ENCODE measurements at regions not wholly inside any gene's neighbourhood (a gene's known extent, or its start where the extent isn't known, plus 50 kb on each side); places are given as distances from the start of the nearest gene placed in this dataset.

DNA sequence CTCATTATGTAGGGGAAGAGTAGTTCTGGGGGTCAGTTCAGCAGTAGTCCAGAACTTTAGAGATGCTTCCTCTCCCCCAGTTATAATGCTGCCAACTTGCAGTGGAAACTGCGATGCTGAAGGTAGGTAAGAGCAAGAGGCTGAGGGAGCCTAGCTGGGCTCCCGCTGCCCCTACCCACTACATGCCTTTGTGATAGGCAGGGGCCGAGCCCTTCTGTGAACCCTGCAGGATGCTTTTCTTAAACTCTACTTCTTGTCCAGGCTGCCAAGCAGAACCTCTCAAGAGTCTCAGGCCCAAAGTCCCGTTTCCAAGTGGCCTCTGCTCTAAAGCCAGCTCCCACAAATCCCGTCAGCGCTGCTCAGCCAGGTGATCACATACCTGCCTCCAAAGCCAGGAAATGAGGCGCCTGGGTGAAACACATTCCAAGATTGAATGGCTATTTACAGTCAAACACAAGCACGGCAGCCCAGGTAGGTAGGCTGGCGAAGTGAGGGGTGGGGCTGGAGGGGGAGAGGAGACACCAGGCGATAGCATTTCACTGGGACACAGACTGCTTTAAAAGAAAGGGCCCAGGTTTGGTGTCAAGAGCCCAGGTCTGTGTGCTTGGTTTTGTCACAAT is 150.7 kb downstream of the CD24 start:
- TF ChIP-seq NRF1 (IDR thresholded peaks at IDR 0.05; ENCODE audit: low read depth, low read length) (no peak), MEF2A (IDR thresholded peaks at IDR 0.05; ENCODE audit: borderline replicate concordance, low read depth) (no peak), MXI1 (IDR thresholded peaks at IDR 0.05; ENCODE audit: low read depth, low read length) (no peak), PBX3 (IDR thresholded peaks at IDR 0.05) (no peak), YY1 (IDR thresholded peaks at IDR 0.05; ENCODE audit: low read depth) (no peak), GATA2 (CRISPR knock-in tag; IDR thresholded peaks at IDR 0.05) (no peak)
- TF ChIP-seq, protein P1, sequence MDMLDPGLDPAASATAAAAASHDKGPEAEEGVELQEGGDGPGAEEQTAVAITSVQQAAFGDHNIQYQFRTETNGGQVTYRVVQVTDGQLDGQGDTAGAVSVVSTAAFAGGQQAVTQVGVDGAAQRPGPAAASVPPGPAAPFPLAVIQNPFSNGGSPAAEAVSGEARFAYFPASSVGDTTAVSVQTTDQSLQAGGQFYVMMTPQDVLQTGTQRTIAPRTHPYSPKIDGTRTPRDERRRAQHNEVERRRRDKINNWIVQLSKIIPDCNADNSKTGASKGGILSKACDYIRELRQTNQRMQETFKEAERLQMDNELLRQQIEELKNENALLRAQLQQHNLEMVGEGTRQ (IDR thresholded peaks at IDR 0.05; ENCODE audit: borderline replicate concordance, low read depth, low read length): no peak
- TF ChIP-seq, protein P2, sequence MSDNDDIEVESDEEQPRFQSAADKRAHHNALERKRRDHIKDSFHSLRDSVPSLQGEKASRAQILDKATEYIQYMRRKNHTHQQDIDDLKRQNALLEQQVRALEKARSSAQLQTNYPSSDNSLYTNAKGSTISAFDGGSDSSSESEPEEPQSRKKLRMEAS (IDR thresholded peaks at IDR 0.05; ENCODE audit: low read depth): no peak
- no peak for DNase-seq
- Histone ChIP-seq H3K79me2 (ENCODE audit: insufficient read depth) (no peaks in the 10 kb centered on the region), H2AFZ (ENCODE audit: low read depth) (no peak overlapping the region), H3K9me3 (no peaks in the 10 kb centered on the region), H3K9me2 (no peaks in the 10 kb centered on the region), H3K27me3 (ENCODE audit: insufficient read depth) (no peaks in the 10 kb centered on the region), H3F3A (replicated peaks; ENCODE audit: insufficient read depth) (no peaks in the 10 kb centered on the region), H3K9ac (no peak overlapping the region), H3K4me1 (ENCODE audit: control insufficient read depth in 1 of 2, insufficient read depth in 2 of 2, low read depth in 1 of 2, low read length in 1 of 2) (peaks cover 0 to 4% of the 10 kb centered on the region in 2 experiments; a peak in 1 of 4 replicates), H4K20me1 (ENCODE audit: insufficient read depth) (no peaks in the 10 kb centered on the region), H3K27ac (ENCODE audit: low read depth in 2 of 2, low read length in 1 of 2) (no peak overlapping the region), H3K4me3 (ENCODE audit: low read depth in 2 of 2, low read length in 1 of 2) (no peak overlapping the region), H3K4me2 (no peak overlapping the region), H3K36me3 (replicated peaks in 1 of 2; ENCODE audit: control insufficient read depth in 1 of 2, insufficient read depth in 2 of 2, low read length in 1 of 2) (no peaks in the 10 kb centered on the region)
- ChIA-PET POLR2A (no interaction called here), CTCF (no interaction called here)
- WGBS (ENCODE audit: low lambda C conversion rate): 57% methylated on average over 10 of the region's 10 CpGs

GRCh38 chr6:106823058-106823457 is 151.5 kb downstream of the CD24 start:
- 25% methylated on average over 5 of the region's 5 CpGs for WGBS (ENCODE audit: low lambda C conversion rate)
- no peaks in the 10 kb centered on the region for H3K36me3 ChIP-seq (replicated peaks in 1 of 2; ENCODE audit: control insufficient read depth in 1 of 2, insufficient read depth in 2 of 2, low read length in 1 of 2)
- POLR2A ChIA-PET: interaction anchor here (0.7 kb wide), 1 partner anchor 312 kb away, joined by 3 read pairs; no protein-coding TSS in a partner anchor
- TF ChIP-seq, protein P3, sequence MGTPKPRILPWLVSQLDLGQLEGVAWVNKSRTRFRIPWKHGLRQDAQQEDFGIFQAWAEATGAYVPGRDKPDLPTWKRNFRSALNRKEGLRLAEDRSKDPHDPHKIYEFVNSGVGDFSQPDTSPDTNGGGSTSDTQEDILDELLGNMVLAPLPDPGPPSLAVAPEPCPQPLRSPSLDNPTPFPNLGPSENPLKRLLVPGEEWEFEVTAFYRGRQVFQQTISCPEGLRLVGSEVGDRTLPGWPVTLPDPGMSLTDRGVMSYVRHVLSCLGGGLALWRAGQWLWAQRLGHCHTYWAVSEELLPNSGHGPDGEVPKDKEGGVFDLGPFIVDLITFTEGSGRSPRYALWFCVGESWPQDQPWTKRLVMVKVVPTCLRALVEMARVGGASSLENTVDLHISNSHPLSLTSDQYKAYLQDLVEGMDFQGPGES (IDR thresholded peaks at IDR 0.05; ENCODE audit: low read depth, low read length): no peak
- no peak for TF ChIP-seq ZBTB33 (IDR thresholded peaks at IDR 0.05; ENCODE audit: borderline replicate concordance, low read depth)
- no peak for TF ChIP-seq EP300 (IDR thresholded peaks at IDR 0.05; ENCODE audit: borderline replicate concordance in 1 of 2, low read depth in 1 of 2, low read length in 1 of 2)
- no peak for TF ChIP-seq RFX5 (IDR thresholded peaks at IDR 0.05; ENCODE audit: low read length)
- no peak for TF ChIP-seq USF1 (IDR thresholded peaks at IDR 0.05; ENCODE audit: borderline replicate concordance, low read depth)
- TF ChIP-seq TCF12 (IDR thresholded peaks at IDR 0.05): no peak
- TF ChIP-seq, protein P4, sequence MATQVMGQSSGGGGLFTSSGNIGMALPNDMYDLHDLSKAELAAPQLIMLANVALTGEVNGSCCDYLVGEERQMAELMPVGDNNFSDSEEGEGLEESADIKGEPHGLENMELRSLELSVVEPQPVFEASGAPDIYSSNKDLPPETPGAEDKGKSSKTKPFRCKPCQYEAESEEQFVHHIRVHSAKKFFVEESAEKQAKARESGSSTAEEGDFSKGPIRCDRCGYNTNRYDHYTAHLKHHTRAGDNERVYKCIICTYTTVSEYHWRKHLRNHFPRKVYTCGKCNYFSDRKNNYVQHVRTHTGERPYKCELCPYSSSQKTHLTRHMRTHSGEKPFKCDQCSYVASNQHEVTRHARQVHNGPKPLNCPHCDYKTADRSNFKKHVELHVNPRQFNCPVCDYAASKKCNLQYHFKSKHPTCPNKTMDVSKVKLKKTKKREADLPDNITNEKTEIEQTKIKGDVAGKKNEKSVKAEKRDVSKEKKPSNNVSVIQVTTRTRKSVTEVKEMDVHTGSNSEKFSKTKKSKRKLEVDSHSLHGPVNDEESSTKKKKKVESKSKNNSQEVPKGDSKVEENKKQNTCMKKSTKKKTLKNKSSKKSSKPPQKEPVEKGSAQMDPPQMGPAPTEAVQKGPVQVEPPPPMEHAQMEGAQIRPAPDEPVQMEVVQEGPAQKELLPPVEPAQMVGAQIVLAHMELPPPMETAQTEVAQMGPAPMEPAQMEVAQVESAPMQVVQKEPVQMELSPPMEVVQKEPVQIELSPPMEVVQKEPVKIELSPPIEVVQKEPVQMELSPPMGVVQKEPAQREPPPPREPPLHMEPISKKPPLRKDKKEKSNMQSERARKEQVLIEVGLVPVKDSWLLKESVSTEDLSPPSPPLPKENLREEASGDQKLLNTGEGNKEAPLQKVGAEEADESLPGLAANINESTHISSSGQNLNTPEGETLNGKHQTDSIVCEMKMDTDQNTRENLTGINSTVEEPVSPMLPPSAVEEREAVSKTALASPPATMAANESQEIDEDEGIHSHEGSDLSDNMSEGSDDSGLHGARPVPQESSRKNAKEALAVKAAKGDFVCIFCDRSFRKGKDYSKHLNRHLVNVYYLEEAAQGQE (IDR thresholded peaks at IDR 0.05; ENCODE audit: low read depth, low read length): no peak
- no peak for TF ChIP-seq SMC3 (IDR thresholded peaks at IDR 0.05; ENCODE audit: low read depth, low read length)
- no peak for TF ChIP-seq YY1 (IDR thresholded peaks at IDR 0.05; ENCODE audit: low read depth)
- no peak for TF ChIP-seq NFIC (IDR thresholded peaks at IDR 0.05; ENCODE audit: borderline replicate concordance)
- TF ChIP-seq RAD21 (IDR thresholded peaks at IDR 0.05; ENCODE audit: low read length): no peak

More at GRCh38 chr6:106823058-106823457, 151.5 kb downstream of the CD24 start:
- no peak for DNase-seq
- no peak overlapping the region for H2AFZ ChIP-seq (ENCODE audit: low read depth)
- H3K27ac ChIP-seq (ENCODE audit: low read depth in 2 of 2, low read length in 1 of 2): no peak overlapping the region
- H3K27me3 ChIP-seq (ENCODE audit: insufficient read depth): no peaks in the 10 kb centered on the region
- no peaks in the 10 kb centered on the region for H3K9me2 ChIP-seq
- CTCF ChIA-PET: no interaction called here
- H3K9ac ChIP-seq: no peak overlapping the region
- H3K4me3 ChIP-seq (ENCODE audit: low read depth in 2 of 2, low read length in 1 of 2): no peak overlapping the region
- no peaks in the 10 kb centered on the region for H4K20me1 ChIP-seq (ENCODE audit: insufficient read depth)
- H3F3A ChIP-seq (replicated peaks; ENCODE audit: insufficient read depth): no peaks in the 10 kb centered on the region
- no peaks in the 10 kb centered on the region for H3K9me3 ChIP-seq
- H3K4me1 ChIP-seq (ENCODE audit: control insufficient read depth in 1 of 2, insufficient read depth in 2 of 2, low read depth in 1 of 2, low read length in 1 of 2): peaks cover 0 to 4% of the 10 kb centered on the region in 2 experiments; a peak in 1 of 4 replicates
- no peak overlapping the region for H3K4me2 ChIP-seq
- no peaks in the 10 kb centered on the region for H3K79me2 ChIP-seq (ENCODE audit: insufficient read depth)
